GF-D8 (cell line): ENCODE measurements at regions not wholly inside any gene's neighbourhood (a gene's known extent, or its start where the extent isn't known, plus 50 kb on each side); places are given as distances from the start of the nearest gene placed in this dataset.
"Not testable (repeated sequence)": the region's sequence is repeated elsewhere in the genome, so short reads cannot be mapped to it uniquely, and the experiment has no call there.

Source experiments
- DNase-seq: peaks from one replicate; lab custom pipeline; 2025; lab: John Stamatoyannopoulos, UW

DNA sequence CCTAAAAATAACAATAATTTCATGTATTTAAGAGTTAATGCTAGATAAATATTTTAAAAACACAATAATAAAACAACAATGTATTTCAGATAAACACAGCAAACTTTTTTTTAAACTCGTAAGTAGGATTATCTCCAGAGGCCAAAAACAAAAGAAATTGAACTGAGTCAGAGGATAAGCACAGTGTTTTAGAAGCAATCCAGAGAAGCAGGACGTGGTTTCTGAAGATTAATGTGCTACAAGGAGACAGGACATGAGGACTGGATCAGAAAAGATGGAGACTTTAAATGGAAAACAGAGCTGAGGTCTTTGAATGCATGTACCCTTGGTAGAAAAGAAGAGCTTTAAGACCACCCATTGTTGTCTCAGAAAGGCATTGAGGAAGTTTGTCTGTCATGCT lies 491.2 kb upstream of the TLE4 start:
- DNase-seq, result no peak

DNA sequence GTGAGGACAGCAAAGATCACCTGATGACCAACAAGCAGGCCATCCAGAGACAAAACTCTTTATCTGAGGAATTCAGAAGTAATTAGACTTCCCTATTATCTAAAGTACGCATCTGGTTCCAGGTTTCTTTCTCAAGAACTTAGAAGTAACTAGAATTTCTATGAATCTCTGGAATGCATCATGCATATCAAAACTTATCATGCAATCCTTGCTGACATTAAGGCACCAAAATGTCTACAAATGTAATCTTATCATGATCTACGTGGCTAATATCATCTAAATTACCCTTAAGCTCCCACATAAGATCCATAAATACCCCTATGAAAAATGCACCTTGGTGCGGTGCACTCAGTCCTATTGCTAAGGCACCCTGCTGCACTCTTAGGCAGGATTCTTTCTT lies 488.1 kb upstream of the TLE4 start:
- no peak for DNase-seq

- DNase-seq, result no peak
These were observed 484.6 kb upstream of the TLE4 start for GRCh38 chr9:79087133-79087532.

DNA sequence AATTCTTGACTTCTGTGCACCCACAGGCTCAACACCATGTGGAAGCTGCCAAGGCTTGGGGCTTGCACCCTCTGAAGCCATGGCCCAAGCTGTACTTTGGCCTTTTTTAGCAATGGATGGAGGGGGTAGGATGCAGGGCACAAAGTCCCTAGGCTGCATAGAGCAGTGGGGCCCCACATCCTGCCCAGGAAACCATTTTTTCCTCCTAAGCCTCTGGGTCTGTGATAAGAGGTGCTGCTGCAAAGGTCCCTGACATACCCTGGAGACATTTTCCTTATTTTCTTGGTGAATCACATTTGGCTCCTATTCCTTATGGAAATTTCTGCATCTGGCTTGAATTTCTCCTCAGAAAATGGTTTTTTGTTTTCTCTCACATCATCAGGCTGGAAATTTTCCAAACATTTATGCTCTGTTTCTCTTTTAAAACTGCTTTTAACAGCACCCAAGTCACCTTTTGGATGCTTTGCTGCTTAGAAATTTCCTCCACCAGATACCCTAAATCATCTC lies 482.7 kb upstream of the TLE4 start:
- no peak for DNase-seq

GRCh38 chr9:79089851-79090250 lies 481.9 kb upstream of the TLE4 start:
- DNase-seq, result not testable (repeated sequence)

GRCh38 chr9:79103257-79103656 lies 468.5 kb upstream of the TLE4 start:
- DNase-seq, result not testable (repeated sequence)

- DNase-seq, result no peak
These were observed 467.5 kb upstream of the TLE4 start for GRCh38 chr9:79104216-79104615.

- no peak for DNase-seq
These were observed 466.8 kb upstream of the TLE4 start for GRCh38 chr9:79104951-79105350.

- DNase-seq, result no peak
These were observed 463.7 kb upstream of the TLE4 start for GRCh38 chr9:79107911-79108676.

DNA sequence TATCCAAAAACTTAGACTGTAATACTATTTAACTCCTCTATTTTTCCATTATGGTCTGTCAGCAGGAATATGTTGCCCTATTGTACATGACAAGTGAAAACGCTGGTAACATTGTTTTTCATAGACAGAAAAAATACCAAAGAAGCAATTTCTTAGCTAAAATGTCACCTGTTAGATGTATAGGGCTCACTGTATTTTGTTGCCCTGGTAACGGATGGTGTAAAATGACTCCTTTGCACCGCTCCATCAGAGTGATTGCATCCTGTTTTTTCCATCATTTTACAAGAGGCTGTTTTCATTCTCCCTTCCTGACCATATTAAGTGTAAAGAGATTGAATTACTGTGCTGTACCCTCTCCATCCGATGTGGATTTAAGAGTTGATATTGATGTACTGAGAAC lies 460.1 kb upstream of the TLE4 start:
- DNase-seq, result no peak

GRCh38 chr9:79115176-79115575 lies 456.6 kb upstream of the TLE4 start:
- no peak for DNase-seq

- no peak for DNase-seq
These were observed 455.7 kb upstream of the TLE4 start for GRCh38 chr9:79116041-79116440.

GRCh38 chr9:79116709-79117108 lies 455.1 kb upstream of the TLE4 start:
- no peak for DNase-seq

DNA sequence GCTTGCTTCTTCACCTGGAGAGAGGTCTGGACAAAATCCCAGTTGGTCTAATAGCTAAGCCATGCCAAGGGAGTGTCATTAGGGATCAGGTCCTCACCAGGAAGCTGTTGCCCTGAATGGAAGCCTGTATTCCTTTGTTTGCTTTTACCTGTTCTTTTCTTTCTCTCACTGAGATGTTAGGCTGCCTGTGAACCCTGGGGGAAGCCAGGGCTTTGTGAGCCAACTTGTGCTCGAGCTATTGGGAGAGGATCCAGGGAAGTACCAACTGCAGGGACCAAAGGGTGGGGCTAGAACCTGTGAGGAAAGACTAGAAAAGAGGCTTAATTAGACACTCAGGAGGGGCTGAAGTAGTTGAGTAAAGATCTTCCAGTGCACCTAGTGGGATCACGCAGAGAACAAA lies 451.2 kb upstream of the TLE4 start:
- no peak for DNase-seq

- DNase-seq, result no peak
These were observed 450.8 kb upstream of the TLE4 start for GRCh38 chr9:79120941-79121340.

- no peak for DNase-seq
These were observed 448.4 kb upstream of the TLE4 start for GRCh38 chr9:79123415-79123814.

DNA sequence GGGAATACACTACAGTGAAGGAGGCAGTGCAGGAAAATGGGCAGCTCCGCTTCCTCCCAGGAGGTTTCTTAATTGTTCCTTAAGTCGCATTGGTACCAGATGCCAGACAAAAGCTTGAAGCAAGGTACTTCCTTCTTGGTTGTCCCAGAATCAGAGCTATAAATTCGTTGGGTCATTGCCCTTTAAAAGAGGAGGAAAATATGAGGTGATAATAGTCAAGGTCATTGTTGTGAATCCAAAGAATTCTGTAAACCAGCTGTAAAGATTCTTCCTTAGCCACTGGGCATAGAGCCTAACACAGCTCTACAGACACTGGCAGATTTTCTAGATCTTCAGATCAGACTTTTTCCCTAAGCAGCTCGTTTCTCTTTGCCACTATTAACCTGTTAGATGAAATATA lies 444.1 kb upstream of the TLE4 start:
- no peak for DNase-seq

DNA sequence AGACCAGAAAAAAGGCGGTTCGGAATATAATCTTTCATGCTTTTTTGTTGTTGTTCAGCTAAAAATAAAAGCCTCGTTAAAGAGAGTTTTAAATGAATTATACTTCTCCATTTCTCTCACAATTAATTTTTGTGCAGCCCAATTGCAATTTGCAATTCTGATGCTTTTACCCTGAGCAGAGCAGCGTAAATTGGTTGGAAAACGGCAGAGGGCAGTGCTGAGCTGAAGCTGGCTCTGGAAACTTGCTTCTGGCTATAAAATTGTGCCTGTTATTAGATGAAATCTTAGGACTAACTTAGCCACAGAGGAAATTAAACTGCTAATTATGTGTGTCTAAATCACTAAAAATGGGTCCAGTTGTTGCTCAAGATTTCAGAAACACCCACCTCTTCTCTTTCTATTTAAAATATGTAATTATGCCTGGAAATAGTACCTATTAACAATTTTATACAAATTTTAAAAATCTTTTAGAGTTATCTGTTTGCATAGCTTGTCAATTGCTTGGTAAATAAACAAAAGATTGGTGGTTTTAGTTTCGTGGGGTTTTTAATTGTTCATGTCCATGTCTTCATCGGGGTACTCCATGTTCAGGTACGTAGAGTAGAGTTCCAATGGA lies 441.8 kb upstream of the TLE4 start:
- no peak for DNase-seq

- no peak for DNase-seq
These were observed 440.5 kb upstream of the TLE4 start for GRCh38 chr9:79131246-79131774.

- DNase-seq, result no peak
These were observed 439.9 kb upstream of the TLE4 start for GRCh38 chr9:79131824-79132377.

- DNase-seq, result no peak
These were observed 437.1 kb upstream of the TLE4 start for GRCh38 chr9:79134654-79135053.

DNA sequence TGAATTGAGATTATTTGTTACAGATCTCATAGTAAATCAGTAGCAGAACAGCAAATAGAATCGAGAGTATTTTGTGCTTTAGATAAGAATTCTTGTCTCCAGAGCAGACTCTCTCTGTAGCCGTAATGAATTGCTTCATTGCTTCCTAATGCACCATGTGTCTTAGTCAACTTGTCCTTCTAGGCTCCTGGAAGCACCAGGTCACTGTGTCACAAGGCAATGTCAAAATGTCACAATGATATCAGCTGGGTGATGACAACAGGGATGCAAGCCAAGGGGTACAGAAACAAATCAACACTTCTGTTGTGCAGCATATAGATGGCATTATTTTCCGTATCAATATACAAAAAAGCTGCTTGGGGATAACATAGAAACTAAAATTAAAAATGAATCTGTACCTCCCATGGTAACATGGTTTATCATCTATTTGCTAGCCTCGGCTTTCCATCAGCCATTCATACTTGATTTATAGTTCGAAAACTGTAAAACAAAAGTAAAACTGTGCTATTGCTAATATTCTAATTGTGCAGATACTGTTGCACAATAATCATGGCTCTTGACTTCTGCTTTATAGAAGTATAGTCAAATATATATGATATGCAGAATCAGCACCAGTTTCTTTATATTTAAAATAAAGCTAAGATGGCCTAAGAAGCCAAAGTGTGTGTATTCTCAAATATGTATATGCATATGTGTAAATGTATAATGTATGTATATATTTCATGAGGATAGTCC lies 435.9 kb upstream of the TLE4 start:
- DNase-seq, result no peak
